HG02970 (cell line): ENCODE measurements at regions not wholly inside any gene's neighbourhood (a gene's known extent, or its start where the extent isn't known, plus 50 kb on each side); places are given as distances from the start of the nearest gene placed in this dataset.

Experiments used
- ATAC-seq: cut with Tn5 transposase; IDR thresholded peaks from one replicate; pipeline ENCODE4 v1.9.1; 2021; ENCODE audit warnings: mild to moderate bottlenecking, moderate library complexity, moderate number of reproducible peaks; ENCODE audit not compliant: unreplicated experiment, low FRiP score

DNA sequence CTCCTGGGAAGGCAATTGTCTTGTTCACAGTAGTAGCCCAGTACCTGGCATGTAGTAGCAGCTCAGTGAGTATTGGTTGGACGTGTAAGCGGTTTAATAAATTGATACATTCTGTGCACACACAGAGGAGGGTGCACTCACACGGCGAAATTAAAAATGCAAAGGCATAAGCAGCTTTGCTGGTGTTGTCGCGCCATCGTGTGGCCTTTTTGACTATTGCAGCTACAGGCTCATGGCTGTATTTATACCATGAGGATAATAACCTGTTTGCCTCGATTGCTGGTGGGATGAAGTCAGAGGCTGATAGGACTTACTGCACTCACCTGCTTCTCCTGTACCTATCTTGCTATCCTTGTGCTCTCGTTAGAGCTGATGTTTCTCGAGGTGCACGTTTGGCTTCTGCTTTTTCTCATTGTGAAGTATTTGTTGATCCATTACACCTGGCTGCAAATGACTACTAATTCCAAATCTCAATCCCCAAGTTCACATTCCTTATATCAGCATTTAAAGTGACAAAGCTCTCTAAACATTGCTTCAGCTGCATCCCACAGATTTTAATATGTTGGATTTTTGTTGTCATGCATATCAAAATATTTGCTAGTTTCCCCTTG lies 61.5 kb downstream of the TBXT start:
- no peak for ATAC-seq

GRCh38 chr6:166105341-166106075 lies 62.1 kb downstream of the TBXT start:
- ATAC-seq, result no peak

DNA sequence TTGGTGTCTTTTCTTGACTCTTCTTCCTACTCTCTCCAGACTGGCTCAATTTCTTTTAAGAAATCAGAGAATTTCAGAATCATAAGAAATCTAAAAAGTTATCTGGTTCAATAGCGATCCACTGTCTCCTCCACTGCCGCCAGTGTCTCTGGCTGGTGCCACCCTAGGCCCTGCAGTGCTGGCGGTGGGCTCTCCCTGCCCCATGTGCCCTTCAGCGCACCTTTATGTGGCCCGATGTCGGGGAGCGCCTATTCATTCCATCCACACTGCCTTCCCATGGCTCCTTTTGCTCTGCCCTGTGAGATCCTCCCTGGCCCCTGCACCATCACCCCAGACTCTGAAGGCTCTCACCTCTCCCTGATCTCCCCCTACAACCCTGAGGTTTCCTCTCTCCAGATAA lies 62.8 kb downstream of the TBXT start:
- no peak for ATAC-seq

DNA sequence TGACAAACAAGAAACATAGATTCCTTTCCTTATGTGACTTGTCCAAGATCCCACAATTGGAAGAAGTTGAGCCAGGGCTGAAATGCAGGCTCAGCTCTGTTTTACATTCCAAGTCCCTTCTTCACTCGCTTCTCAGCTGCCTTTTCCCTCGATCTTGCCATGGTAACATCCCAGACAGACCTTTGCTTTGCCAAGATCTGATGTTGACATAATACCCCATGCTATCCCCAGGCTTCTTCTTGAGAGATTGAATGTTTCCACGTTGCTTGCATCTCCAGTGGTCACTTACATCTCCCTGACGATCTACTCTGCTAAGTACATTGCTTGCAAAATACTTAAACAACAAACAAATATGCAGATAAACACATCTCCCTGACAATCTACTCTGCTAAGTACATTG lies 63.5 kb downstream of the TBXT start:
- no peak for ATAC-seq

DNA sequence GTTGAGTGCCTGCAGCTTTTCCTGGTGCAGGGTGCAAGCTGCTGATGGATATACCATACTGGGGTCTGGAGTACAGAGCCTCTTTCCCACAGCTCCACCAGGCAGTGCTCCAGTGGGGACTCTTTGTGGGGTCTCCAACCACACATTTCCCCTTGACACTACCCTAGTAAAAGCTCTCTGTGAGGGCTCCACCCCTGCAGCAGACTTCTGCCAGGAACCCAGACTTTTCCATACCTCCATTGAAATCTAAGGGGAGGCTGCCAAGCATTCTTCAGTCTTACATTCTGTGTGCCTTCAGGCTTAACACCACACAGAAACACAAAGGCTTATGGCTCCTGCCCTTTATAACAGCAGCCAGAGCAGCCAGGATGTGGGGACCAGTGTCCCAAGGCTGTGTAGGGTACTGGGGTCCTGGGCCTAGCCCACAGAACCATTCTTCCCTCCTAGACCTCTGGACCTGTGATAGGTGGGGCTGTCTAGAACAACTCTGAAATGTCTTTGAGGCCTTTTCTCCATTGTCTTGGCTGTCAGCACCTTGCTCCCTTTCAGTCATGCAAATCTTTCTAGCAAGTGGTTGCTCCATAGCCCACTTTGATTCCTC lies 65.7 kb downstream of the TBXT start:
- no peak for ATAC-seq

- ATAC-seq, result peak; percentile 60
These were observed 69.6 kb downstream of the TBXT start for GRCh38 chr6:166097914-166098522.

- no peak for ATAC-seq
These were observed 79.8 kb downstream of the TBXT start for GRCh38 chr6:166087852-166088251.

DNA sequence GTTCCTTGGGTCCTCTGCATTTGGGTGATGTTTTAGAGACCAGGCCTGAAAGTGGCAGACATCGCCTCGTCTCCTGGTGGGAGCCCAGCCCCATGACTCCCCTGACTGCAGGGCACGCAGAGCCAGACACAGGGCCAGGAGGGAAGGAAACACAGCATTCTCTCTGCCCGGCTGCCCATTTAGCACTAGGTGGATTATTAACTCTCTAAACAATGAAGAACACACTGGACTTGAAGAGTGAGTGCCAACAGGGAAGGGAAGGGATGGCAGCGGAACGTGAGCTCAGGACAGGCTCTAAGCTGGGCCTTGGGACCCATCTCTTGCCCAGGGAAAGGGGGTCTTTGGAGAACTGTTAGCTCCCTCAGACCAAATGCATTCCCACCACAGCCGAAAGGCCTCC lies 80.4 kb downstream of the TBXT start:
- ATAC-seq, result no peak

- ATAC-seq, result no peak
These were observed 82.2 kb downstream of the TBXT start for GRCh38 chr6:166085500-166085899.

- ATAC-seq, result no peak
These were observed 82.7 kb downstream of the TBXT start for GRCh38 chr6:166084951-166085350.

- ATAC-seq, result no peak
These were observed 87.8 kb downstream of the TBXT start for GRCh38 chr6:166079841-166080240.

DNA sequence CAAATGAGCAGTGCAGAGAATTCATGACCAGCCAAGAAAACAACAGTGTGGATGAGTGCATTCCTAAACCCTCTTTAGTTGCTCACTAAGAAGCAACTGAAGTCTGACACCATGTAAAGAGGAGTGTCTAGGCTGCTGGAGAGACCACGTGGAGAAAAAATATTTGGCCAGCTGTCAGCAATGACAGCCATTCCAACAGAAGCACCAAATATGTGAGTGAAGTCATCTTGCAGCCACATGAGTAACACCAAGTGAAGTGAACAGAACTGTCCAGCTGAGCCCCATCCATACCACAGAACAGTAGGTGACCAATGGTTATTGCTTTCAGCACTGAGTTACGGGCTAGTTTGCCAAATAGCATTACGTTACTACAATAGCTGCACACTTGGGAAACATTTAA lies 89.4 kb downstream of the TBXT start:
- no peak for ATAC-seq

GRCh38 chr6:166076625-166077024 lies 91.0 kb downstream of the TBXT start:
- ATAC-seq, result no peak

GRCh38 chr6:166075925-166076324 lies 91.7 kb downstream of the TBXT start:
- no peak for ATAC-seq

- no peak for ATAC-seq
These were observed 92.5 kb downstream of the TBXT start for GRCh38 chr6:166075186-166075585.

DNA sequence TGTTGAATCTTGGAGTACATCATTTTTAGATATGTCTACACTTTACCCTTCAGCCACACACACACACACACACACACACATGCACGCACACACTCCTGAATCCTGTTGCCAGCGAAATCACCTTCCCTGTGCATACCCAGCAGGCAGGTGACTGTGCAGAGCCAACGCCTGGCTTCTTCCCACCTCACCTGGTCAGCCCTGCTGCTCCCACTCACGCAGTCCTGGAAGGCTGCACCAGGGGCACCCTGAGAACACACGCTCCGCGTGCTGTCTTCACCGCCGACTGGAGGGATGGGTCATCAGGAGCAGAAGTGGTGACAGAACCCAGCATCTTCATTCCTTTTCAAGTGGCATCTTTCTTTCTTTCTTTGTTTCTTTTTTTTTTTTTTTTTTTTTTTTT lies 94.6 kb downstream of the TBXT start:
- ATAC-seq, result no peak

DNA sequence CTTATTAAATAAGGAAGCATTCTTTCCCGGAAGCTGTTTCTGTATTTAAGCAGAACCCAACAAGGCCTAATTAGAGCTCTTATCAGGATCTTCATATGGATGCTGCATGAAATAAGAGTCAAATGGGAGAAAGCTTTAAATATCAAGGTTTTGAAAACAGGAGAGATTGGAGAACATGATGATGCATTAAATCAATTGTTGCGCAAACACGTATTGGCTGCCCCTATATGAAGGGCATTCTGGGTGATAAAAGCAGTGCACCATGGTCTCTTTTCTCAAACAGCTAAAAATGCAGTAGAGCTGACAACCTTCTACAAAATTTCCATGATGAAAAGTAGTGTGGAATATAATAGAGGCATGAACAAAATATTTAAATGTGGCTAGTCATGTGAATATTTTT lies 98.9 kb downstream of the TBXT start:
- no peak for ATAC-seq

DNA sequence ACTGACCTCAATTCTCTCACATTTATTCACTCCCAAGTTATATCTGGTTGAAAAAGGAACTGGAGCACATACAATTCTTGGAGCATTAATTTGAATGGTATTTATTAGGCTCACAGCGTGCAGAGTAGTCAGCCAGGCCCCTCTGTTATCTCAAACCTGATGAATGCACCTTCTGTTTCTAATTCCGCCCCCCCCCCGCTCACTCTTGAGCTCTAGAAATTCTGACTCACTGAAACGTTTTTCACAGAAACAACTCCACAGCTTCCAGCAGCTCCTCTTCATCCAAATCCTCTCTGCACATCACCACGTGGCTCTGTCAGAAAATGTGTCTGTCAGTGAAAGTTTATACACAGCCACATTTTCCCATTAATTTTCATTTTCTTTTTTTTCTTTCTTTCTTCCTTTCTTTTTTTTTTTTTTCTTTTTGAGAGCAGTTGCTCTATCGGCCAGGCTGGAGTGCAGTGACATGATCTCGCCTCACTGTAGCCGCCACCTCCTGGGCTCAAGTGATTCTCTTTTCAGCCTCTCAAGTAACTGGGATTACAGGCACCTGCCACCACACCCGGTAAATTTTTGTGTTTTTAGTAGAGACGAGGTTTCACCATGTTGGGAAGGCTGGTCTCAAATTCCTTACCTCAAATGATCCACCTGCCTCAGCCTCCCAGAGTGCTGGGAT lies 109.4 kb downstream of the TBXT start:
- ATAC-seq, result no peak

GRCh38 chr6:166057431-166057830 lies 110.2 kb downstream of the TBXT start:
- no peak for ATAC-seq

DNA sequence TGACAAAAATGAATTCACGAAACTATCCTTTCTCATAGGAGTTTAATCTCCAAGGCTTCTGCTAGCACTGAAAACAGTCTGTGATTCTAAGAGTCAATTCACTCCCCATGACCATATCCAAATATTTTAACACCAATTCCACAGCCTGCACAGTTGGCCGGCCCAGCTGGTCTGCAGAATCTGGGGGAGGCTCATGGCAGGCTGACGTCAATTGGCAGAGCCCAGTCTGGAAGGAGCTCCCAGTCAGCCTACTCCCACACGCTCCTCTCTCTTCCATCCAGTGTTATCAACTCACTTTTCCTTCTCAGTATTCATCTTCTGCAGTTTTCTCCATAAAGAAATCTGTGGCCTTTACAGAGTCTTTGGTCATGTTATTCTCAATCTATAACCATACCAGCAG lies 111.0 kb downstream of the TBXT start:
- ATAC-seq, result no peak

GRCh38 chr6:166055801-166056200 lies 111.8 kb downstream of the TBXT start:
- no peak for ATAC-seq
